IPS-15b (cell line): ENCODE measurements at regions not wholly inside any gene's neighbourhood (a gene's known extent, or its start where the extent isn't known, plus 50 kb on each side); places are given as distances from the start of the nearest gene placed in this dataset.

ENCODE experiments used
- H3K27me3 ChIP-seq: one replicate; pipeline ENCODE4 v1.6.1; 2013; ENCODE audit warnings: low read length; ENCODE audit not compliant: control insufficient read depth, insufficient read depth
- H3K36me3 ChIP-seq: one replicate; pipeline ENCODE4 v1.6.1; 2013; ENCODE audit warnings: low read length; ENCODE audit not compliant: control insufficient read depth, insufficient read depth
- H3K4me1 ChIP-seq: one replicate; pipeline ENCODE4 v1.6.1; 2013; ENCODE audit warnings: mild to moderate bottlenecking, low read length; ENCODE audit not compliant: control insufficient read depth, insufficient read depth
- H3K4me3 ChIP-seq: one replicate; pipeline ENCODE4 v1.5.1; 2013; ENCODE audit warnings: low read depth, low read length
- H3K9ac ChIP-seq: one replicate; pipeline ENCODE4 v1.6.1; 2013; ENCODE audit warnings: low read depth, mild to moderate bottlenecking, low read length
- H3K9me3 ChIP-seq: one replicate; pipeline ENCODE4 v1.6.1; 2013; ENCODE audit warnings: mild to moderate bottlenecking, low read length; ENCODE audit not compliant: control insufficient read depth, insufficient read depth

DNA sequence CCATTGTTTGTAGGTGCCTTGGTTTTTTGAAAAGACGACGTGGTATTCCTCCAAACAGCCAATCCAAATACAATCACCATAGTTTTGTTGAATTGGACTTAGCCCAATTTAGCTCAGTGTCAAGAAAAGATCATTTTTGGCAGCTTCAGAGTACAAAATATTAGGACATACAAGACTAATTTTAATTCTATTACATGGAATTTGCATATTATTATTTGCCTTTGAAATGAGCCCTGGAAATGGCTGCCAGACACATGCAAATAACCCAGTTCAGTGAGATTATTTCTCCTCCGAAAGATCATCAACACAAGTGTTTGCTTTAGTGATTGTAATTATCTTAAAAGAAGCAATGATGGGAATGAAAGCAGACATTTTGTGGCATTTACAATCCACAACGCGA lies 89.3 kb downstream of the PLK2 start:
- peaks cover 3% of the 10 kb centered on the region for H3K4me1 ChIP-seq
- H3K9ac ChIP-seq: no peak overlapping the region
- no peaks in the 10 kb centered on the region for H3K36me3 ChIP-seq
- H3K4me3 ChIP-seq: no peak overlapping the region
- H3K27me3 ChIP-seq: no peaks in the 10 kb centered on the region
- no peaks in the 10 kb centered on the region for H3K9me3 ChIP-seq

DNA sequence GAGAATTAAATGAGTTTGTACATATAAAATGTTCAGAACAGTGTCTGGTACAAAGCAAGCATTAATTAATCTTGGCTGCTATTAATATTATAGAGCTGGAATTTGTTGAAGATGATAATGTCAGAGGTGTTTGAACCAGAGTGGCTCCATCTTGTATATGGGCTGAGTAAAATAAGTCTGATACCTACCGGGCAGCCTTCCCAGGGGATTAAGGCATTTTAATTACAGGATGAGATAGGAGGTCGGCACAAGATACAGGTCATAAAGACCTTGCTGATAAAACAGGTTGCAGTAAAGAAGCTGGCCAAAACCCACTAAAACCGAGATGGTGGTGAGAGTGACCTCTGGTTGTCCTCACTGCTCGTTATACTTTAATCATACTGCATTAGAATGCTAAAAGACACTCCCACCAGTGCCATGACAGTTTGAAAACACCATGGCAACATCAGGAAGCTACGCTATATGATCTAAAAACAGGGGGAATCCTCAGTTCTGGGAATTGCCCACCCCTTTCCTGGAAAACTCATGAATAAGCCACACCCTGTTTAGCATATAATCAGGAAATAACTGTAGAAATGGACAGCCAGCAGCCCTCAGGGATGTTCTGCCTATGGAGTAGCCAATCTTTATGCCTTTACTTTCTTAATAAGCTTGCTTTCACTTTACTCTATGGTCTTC lies 90.2 kb downstream of the PLK2 start:
- Histone ChIP-seq H3K9ac (no peak overlapping the region), H3K4me1 (peaks cover 3% of the 10 kb centered on the region), H3K36me3 (no peaks in the 10 kb centered on the region), H3K27me3 (no peaks in the 10 kb centered on the region), H3K4me3 (no peak overlapping the region), H3K9me3 (no peaks in the 10 kb centered on the region)

DNA sequence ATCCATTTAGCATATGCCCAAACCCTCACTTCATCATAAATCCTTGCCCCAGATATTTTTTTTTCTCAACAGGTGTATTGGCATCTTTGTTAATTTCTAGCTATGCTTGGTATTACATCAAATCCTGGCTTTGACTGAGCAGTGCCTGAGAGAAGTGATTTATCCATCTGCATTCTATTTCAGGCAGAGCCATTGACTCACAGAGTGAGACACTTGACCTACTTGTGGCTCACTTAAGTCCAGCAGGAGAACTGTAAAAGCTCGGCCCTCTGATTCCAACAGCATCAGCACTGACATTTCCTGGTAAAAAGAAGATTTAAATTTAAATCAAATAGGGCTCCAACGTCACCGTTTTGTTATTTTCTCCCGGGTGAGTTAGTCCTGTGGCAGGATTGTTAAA lies 93.4 kb downstream of the PLK2 start:
- Histone ChIP-seq H3K4me1 (peaks cover 3% of the 10 kb centered on the region), H3K4me3 (no peak overlapping the region), H3K9me3 (no peaks in the 10 kb centered on the region), H3K27me3 (no peaks in the 10 kb centered on the region), H3K36me3 (no peaks in the 10 kb centered on the region), H3K9ac (no peak overlapping the region)

DNA sequence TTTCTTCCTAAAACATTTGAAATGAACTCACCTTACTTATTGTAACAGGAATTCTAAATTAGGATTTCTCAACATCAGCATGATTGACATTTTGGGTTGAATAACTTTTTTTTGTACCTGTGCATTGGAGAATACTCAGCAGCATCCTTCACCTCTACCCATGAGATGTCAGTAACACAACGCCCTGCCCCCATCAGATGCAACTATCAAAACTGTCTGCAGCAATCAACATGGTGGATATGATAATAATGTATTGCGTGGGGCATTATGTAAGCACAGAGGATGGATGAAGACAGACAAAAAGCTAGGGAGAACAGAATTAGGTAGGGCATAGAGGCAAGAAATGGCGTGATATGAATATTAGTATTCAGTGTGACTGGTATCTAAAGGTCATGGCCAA lies 94.1 kb downstream of the PLK2 start:
- H3K4me1 ChIP-seq: peaks cover 6% of the 10 kb centered on the region
- no peaks in the 10 kb centered on the region for H3K9me3 ChIP-seq
- no peaks in the 10 kb centered on the region for H3K27me3 ChIP-seq
- no peak overlapping the region for H3K9ac ChIP-seq
- no peak overlapping the region for H3K4me3 ChIP-seq
- no peaks in the 10 kb centered on the region for H3K36me3 ChIP-seq

DNA sequence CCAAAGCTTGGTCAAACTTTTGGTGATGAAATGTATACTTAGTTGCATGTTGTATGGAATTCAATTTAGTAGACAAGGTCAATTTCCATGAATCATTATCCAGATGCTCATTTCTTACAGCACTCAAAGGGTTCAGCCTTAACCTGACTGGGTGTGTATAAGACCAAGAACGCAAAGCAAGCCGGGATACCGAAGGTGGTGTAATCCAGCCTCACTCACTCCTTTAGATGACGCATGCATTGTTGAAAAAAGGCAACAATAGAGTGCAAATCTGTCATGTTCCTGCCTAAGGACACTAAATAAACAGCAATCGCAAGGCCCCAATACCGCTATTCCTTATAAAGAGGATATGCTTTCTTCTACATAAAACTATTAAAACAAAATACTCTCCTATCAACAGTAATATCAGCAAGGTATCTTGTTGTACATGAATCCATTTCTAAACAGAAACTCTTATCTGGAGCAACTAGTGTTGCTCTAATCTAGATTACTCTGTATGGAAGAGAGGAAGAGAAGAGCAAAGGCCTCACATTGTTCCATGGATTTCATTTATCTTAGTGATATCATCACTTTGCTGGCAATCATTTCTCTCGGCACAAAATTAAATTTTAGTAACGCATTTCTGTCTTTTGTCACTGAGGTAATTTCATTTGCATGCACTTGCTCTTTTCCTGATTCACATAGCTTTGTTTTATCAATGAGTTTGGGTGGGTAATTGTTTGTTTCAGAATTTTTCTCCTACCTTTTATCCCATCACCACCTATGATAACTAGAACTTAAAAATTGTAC lies 96.2 kb downstream of the PLK2 start:
- H3K27me3 ChIP-seq: no peaks in the 10 kb centered on the region
- no peaks in the 10 kb centered on the region for H3K9me3 ChIP-seq
- no peak overlapping the region for H3K4me3 ChIP-seq
- H3K4me1 ChIP-seq: peaks cover 7% of the 10 kb centered on the region
- no peak overlapping the region for H3K9ac ChIP-seq
- no peaks in the 10 kb centered on the region for H3K36me3 ChIP-seq

DNA sequence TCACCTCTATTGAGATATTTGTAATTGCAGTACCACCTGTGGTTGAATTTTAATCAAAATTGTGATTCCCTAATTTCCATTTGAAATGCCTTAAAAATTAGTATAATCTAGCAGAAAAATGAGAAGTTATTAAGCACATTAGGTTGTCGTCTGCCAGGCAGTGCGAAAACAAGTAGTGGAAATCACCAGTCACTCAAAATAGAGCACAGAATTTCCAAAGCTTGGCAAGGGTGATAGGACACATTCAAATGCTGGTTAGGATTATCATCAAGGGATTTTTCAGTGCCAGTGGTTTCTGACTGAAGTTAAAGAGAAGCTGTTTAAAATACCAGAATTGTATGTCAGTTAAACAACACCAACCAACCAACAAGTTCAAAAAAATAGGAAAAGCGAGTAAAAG lies 97.8 kb downstream of the PLK2 start:
- H3K27me3 ChIP-seq: no peaks in the 10 kb centered on the region
- H3K9ac ChIP-seq: no peak overlapping the region
- peaks cover 7% of the 10 kb centered on the region for H3K4me1 ChIP-seq
- H3K36me3 ChIP-seq: no peaks in the 10 kb centered on the region
- no peaks in the 10 kb centered on the region for H3K9me3 ChIP-seq
- no peak overlapping the region for H3K4me3 ChIP-seq

DNA sequence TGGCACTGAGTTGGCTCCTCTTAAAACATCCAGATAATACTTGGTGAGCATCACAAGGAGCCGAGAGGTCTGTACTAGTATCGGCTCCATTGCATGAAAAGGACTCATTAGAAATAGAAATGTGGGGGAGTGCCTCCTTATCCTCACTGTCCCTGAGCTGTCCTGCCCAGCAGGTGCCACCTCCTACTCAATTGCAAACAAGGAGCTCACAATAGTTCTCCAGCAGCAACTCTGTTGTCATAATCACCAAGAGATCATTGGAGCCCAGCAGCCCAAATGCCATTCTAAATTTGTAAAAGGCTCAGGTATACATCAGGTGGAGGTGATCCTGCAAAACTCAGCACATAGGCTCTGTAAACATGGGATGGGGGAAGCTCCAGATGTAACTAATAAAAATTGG lies 99.1 kb downstream of the PLK2 start:
- Histone ChIP-seq H3K27me3 (no peaks in the 10 kb centered on the region), H3K9ac (no peak overlapping the region), H3K36me3 (no peaks in the 10 kb centered on the region), H3K4me1 (peaks cover 7% of the 10 kb centered on the region), H3K9me3 (no peaks in the 10 kb centered on the region), H3K4me3 (no peak overlapping the region)

DNA sequence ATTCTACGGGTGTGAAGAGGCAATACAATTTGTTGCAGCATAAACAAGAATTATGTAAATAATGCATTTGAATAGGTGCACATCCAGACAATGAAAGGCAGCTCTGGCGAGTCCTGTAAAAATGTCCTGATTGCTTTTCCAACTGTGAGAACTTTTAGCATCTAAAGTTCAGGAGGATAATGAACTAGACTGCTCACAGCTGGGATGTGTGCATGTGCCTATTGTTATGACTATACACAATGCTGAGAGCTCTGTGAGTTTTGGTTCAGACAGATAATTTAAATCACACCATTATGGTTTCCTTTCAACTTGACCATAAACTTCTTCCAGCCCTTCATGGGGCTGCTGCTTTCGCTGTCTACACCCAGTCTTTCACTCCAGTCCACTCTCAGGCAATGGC lies 99.9 kb downstream of the PLK2 start:
- H3K9me3 ChIP-seq: no peaks in the 10 kb centered on the region
- no peaks in the 10 kb centered on the region for H3K27me3 ChIP-seq
- no peak overlapping the region for H3K9ac ChIP-seq
- H3K4me3 ChIP-seq: no peak overlapping the region
- H3K4me1 ChIP-seq: peaks cover 7% of the 10 kb centered on the region
- no peaks in the 10 kb centered on the region for H3K36me3 ChIP-seq

DNA sequence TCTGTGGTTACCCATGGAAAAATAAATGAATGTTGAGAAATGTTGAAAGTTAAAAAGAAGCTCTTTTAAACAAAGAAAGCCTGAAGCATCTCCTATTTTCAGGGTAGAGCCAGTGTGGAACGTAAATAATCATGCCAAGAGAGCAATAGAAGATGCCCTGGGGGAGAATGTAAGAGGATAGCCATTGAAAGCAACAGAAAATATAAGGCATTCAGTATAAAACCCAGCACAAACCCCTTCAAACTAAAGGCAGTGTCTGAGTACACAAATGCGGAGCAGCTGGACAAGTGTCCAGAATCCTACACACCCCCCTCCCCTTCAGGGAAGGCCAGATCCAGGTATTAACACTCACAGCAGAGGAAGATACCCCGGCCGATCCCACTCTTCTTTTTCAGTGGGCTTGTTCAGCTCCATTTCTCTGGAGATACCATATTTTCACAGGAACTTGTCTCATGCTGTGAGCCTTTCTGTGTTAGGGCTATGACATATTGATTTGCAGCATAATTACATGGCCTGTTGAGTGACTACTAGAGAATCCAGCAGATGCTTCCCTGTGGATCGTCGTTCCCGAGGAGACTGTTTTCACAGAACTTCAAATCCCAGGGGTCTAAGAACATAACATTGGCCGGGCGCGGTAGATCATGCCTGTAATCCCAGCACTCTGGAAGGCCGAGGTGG lies 101.2 kb downstream of the PLK2 start:
- no peak overlapping the region for H3K4me3 ChIP-seq
- peaks cover 10% of the 10 kb centered on the region for H3K4me1 ChIP-seq
- H3K9ac ChIP-seq: no peak overlapping the region
- no peaks in the 10 kb centered on the region for H3K27me3 ChIP-seq
- H3K9me3 ChIP-seq: no peaks in the 10 kb centered on the region
- H3K36me3 ChIP-seq: no peaks in the 10 kb centered on the region

DNA sequence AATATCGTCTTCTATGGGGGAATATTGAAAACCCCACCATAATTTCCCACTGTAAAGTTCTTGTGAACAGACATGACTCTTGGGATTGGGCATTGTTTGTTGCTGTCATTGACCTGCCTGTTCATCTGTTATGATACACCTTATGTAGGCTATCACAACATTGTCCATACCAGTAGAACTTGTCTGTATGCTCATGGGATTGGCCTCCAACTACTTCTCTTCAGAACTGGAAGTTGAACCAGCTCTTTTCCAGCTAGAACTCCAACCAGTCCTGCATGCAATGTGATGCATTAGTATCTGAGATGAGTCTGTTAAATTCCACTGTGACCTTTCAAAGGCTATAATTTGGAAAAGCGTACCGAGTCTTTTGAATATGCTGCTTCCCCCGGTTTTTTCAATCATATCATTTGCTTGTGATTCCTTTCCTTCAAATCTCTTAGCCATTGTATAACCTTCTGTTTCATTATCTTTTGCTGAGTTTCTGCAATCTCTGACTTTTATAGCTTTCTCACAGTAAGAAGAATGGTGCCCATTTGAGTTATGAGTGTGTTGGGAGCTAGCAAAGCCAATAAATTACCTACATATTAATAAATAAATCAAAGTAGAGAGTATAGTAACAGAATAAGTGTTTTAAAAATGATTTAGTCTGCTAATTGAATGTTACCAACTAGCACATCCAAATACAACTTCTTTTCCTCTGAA lies 101.9 kb downstream of the PLK2 start:
- Histone ChIP-seq H3K9me3 (no peaks in the 10 kb centered on the region), H3K27me3 (no peaks in the 10 kb centered on the region), H3K36me3 (no peaks in the 10 kb centered on the region), H3K9ac (no peak overlapping the region), H3K4me1 (peaks cover 10% of the 10 kb centered on the region), H3K4me3 (no peak overlapping the region)

DNA sequence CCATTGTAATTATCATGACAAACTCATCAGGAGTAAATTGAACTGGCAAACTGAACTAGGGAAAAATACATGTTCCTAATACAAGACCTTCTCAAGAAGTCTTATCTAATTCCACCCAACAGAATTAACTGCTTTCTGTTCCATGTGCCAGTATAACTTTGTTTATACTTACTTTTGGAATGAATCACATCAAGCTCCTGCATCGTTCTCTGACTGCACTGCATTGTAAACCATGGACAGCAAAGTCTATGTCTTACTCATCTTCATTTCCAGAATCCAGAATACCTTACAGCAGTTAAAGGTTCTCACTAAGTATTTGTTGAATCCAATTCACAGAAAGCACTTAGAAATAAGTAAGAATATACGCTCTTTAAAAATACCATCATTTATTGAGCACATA lies 102.8 kb downstream of the PLK2 start:
- H3K9me3 ChIP-seq: no peaks in the 10 kb centered on the region
- peaks cover 10% of the 10 kb centered on the region for H3K4me1 ChIP-seq
- no peak overlapping the region for H3K4me3 ChIP-seq
- H3K27me3 ChIP-seq: no peaks in the 10 kb centered on the region
- H3K36me3 ChIP-seq: no peaks in the 10 kb centered on the region
- no peak overlapping the region for H3K9ac ChIP-seq
